PC-3 (cell line): ENCODE measurements at regions not wholly inside any gene's neighbourhood (a gene's known extent, or its start where the extent isn't known, plus 50 kb on each side); places are given as distances from the start of the nearest gene placed in this dataset.

Experiments
- CTCF ChIP-seq: fragments of 300-600 bp; sonication (generic); conservative IDR thresholded peaks from 2 replicates; pipeline ENCODE4 v1.5.1; 2017; ENCODE audit warnings: antibody characterized with exemption, low read depth, mild to moderate bottlenecking, low read length
- EZH2 ChIP-seq: fragments of 300-600 bp; sonication (generic); IDR thresholded peaks from one replicate; pipeline ENCODE4 v1.6.1; 2017; ENCODE audit warnings: antibody characterized with exemption, mild to moderate bottlenecking, low read length; ENCODE audit not compliant: unreplicated experiment

DNA sequence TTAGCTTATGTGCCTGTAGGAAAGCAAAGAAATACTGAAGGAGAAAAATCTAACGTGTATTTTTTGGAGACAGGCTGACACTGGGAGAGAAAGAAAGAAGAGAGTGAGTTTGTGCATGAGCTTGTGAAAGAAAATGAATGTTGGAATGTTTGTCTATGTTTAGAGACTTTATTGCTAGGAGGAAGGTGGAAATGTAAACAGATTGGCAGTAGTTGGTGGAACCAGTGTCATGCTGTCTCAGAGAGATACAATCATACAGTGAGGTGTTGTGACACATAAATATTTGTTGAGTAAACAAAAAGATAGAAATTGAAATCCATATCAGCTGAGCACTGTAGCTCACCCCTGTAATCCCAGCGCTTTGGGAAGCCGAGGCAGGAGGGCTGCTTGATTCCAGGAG is 222.2 kb upstream of the MEIS1 start:
- TF ChIP-seq CTCF (no peak), EZH2 (no peak)
